HG03139 (cell line): ENCODE measurements at regions not wholly inside any gene's neighbourhood (a gene's known extent, or its start where the extent isn't known, plus 50 kb on each side); places are given as distances from the start of the nearest gene placed in this dataset.

Experiments
- ATAC-seq: cut with Tn5 transposase; IDR thresholded peaks from one replicate; pipeline ENCODE4 v1.9.1; 2021; ENCODE audit not compliant: unreplicated experiment

GRCh38 chr1:8093221-8093980, 67.3 kb upstream of the ERRFI1 start:
- ATAC-seq, result no peak

- ATAC-seq, result no peak
These were observed 66.5 kb upstream of the ERRFI1 start for GRCh38 chr1:8092657-8093056.

- ATAC-seq, result no peak
These were observed 65.6 kb upstream of the ERRFI1 start for GRCh38 chr1:8091691-8092090.

- ATAC-seq, result no peak
These were observed 64.2 kb upstream of the ERRFI1 start for GRCh38 chr1:8090241-8090702.

- ATAC-seq, result no peak
These were observed 63.6 kb upstream of the ERRFI1 start for GRCh38 chr1:8089535-8090228.

GRCh38 chr1:8086055-8086454, 59.9 kb upstream of the ERRFI1 start:
- no peak for ATAC-seq

DNA sequence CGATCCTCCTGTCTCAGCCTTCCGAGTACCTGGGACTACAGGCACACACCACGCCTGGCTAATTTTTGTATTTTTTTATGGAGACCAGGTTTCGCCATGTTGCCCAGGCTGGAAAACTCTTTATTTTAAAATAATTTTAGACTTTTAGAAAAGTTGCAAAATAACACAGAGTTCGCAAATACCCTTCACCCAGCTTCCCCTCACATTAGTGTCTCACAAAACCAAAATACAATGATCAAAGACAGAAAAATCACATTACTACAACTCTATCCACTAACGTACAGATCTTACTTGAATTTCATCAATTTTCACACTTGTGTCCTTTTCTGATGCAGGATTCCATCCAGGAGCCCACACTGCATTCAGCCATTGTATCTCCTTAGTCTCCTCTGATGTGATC, 58.8 kb upstream of the ERRFI1 start:
- no peak for ATAC-seq

- ATAC-seq, result no peak
These were observed 57.8 kb upstream of the ERRFI1 start for GRCh38 chr1:8083739-8084484.

DNA sequence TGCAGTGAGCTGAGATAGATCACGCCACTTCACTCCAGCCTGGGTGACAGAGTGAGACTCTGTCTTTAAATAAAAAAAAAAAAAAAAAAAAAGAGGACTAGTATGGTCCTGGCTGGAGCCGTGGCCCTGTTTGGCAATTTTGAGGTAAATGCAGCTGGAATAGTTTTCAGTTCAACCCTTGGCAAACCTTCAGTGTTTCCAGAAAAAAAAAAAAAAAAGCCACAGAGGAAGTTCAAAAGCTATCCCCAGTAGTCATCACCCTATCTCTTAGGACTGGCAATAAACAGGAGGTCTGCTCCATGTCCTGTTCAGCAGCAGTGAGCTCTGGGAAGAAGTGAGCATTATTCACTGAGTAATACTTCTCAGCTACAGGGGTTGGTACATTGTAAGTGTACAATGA, 56.8 kb upstream of the ERRFI1 start:
- ATAC-seq, result no peak

DNA sequence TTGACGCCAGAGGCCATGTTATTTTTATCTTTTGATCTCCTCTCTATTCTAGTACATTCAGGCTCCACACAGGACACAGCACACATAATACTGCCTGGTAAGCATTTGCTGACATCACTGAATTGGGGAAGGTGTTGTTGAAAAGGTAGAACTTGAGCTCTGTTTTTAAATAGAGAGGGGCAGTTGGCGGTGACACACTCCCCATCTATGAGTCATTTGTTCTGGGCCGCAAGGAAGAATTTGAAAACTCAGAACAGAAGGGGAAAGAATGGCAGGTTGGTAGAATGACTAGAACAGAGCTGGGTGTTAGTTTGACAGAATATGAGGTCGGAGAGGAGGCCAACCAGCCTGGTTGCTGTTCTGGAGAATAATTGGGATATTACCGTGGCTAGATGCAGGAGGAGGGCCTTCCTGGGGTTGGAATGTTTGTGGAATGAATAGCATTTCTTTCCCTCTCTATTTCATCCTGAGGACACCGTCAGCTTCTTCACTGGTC, 52.1 kb upstream of the ERRFI1 start:
- no peak for ATAC-seq

GRCh38 chr1:8077602-8078001, 51.5 kb upstream of the ERRFI1 start:
- no peak for ATAC-seq

DNA sequence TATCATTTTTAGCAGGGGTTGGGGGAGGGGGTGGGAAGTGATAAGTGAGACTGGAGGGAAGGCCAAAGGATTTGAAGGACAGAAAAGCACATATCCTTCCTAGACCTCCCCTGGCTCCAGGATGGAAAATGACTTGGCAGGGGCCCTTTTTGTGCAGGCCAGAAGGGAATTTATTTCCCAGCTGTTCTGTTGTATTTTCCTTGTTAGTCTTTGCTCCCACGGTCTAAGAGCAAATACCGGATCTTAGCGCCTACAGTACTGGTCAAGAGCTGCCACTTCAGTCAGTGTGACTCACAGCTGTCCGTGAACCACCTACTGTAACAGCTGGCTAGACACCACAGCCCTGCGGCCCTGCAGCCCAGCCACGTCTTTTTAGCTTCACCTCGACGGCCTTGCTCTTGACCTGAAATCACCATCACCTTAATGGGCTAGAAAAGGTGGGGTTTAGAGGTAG, 51.0 kb upstream of the ERRFI1 start:
- no peak for ATAC-seq

DNA sequence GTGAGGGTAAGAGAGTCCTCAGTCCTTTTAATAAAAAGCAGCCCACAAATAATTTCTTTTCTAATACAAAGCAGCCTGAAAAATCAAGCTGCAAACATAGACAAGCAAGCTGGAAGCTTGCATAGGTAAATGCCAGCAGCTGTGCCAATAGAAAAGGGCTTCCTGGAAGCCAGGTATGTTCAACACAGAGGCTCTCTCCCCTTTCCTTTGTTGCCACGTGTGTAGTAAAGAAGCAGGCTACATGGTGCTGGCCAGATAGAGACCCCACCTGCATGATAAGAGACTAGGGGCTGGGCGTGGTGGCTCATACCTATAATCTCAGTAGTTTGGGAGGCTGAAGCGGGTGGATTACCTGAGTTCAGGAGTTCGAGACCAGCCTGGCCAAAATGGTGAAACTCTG, 50.1 kb upstream of the ERRFI1 start:
- ATAC-seq, result no peak
